Activated CD4-positive, alpha-beta T cell treated with anti-CD3 and anti-CD28 coated beads for 24 hours (primary cell): ENCODE measurements at regions not wholly inside any gene's neighbourhood (a gene's known extent, or its start where the extent isn't known, plus 50 kb on each side); places are given as distances from the start of the nearest gene placed in this dataset.
"Not testable (repeated sequence)": the region's sequence is repeated elsewhere in the genome, so short reads cannot be mapped to it uniquely, and the experiment has no call there.

ENCODE experiments used
- DNase-seq, 2 donors: peaks; one replicate each; pipeline ENCODE4 v3.0.0-alpha.2; 2020; ENCODE audit warnings: low read depth in 2 of 2

DNA sequence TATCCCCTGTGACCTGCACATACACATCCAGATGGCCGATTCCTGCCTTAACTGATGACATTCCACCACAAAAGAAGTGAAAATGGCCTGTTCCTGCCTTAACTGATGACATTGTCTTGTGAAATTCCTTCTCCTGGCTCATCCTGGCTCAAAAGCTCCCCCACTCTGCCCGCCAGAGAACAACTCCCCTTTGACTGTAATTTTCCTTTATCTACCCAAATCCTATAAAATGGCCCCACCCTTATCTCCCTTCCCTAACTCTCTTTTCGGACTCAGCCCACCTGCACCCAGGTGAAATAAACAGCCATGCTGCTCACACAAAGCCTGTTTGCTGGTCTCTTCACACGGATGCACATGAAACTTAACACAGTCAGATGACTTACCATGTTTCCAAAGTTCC, 403.8 kb downstream of the TBC1D32 start:
- DNase-seq: not testable (repeated sequence)

DNA sequence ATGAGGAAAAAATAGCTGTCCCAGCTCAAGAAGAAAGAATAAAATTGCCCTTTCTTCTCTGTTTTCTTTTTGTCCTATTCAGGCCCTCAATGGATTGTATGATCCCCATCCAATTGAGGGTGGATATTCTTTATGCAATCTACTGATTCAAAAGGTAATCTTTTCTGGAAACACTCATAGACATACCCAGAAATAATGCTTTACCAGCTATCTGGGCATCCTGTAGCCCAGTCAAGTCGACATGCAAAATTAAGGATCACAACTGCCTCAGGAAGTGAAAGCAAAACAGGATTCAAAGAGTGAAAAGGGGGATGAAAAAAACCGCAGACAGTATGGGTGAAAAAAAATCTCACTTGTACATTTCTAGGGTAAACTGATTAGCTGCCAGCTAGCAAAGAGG, 410.1 kb downstream of the TBC1D32 start:
- no peak for DNase-seq

DNA sequence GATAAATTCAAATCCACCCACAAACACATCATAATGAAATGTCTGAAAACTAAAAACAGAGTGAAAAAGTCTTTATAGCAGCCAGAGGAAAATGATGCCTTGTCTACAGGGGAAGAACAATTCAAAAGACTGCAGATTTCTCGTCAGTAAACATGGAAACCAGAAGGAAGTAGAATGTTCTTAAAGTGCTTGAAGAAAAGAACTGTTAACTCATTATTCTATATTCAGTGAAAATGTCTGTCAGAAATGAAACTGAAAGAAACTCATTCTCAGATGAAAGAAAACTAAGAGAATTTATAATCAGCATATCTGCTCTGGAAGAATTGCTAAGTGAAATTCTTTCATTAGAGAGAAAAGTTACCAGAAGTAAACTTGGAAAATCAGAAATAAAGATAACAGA, 416.1 kb downstream of the TBC1D32 start:
- no peak for DNase-seq

DNA sequence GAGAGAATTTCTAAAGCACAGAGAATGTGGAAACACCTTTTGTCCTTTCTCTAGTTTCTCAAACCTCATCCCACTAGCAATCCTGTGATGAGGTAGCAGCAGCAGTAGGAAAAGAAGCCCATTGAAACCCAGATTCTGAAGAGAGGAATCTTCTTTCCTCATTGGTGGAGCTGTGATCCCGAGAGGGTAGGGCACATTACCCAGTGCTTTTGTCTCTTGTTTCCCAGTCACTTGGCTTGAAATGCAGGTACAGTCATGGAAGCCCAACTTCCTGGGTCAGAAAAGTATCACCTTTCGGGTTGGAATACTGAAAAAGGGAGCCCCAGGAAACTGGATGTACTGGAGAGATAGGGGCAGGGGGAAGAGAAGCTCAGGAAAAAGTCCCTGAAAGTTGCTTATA, 417.4 kb downstream of the TBC1D32 start:
- DNase-seq: no peak

DNA sequence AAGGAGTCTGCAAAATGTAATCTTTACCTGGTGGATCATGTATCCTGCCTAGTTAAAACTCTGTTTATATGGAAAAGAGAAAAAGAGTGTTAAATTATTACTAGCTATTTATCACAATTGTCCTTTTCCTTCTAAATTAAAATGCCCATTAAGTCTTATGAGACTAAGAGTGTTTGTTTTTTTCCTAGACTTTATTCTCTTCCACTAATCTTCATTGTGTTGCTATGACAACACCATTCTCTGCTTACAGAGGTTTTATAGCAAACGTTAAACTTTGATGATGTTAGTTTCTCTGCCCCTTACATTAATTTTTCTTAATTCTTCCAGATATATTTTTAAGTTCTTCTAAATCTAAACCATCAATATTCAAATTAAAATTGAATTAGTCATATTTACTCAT, 420.8 kb downstream of the TBC1D32 start:
- DNase-seq: no peak

DNA sequence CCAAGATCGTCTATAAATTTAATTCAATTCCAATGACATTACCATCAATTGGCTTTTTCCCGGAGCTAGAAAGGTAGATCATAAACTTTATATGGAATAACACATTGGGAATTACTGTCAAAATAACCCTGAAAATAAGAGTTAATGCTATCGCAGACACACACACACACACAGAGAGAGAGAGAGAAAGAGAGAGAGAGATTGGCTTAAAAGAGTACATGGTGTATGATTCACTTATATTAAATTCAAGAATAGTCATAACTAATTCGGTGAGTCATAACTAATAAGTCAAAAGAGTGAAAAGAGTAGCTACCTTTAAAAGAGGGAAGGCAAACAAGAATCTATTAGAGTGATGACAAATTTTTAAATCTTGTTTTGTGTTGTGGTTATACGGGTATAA, 425.5 kb downstream of the TBC1D32 start:
- no peak for DNase-seq

DNA sequence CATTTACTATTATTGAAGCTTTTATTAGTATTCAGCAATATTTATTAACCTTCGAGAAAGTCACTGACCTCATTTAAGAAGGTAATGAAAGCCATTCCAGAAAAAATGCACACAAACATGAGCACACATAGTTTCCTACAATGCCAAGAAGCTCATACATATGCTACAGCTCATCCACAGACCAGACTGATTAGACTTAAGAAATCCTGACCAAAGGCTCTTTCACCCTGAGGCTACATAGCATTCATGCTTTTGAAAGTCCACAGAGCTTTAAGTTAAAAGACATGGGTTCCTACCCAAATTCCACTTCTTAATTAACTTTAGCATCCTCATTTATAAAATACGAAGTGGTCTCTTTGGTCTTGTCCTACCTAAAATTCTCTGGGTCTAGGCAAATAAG, 430.4 kb downstream of the TBC1D32 start:
- no peak for DNase-seq

DNA sequence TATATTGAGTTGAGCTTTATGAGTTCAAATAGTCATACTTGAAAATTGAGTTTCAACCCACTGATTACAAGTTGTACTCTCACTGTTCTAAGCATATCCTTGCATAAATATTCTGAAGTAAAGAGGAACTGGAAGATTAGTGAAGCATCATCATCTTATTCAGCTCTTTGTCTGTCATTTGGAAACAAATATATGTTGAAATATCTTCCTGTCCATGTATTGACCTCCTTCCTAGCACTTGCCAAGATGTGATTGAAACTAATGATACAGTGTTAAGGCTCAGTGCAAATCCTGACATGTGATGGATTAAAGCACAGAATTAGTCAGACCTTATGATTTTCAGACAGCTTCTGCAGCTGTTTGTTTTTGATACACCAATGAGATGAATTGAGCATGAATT, 434.3 kb downstream of the TBC1D32 start:
- DNase-seq: no peak

DNA sequence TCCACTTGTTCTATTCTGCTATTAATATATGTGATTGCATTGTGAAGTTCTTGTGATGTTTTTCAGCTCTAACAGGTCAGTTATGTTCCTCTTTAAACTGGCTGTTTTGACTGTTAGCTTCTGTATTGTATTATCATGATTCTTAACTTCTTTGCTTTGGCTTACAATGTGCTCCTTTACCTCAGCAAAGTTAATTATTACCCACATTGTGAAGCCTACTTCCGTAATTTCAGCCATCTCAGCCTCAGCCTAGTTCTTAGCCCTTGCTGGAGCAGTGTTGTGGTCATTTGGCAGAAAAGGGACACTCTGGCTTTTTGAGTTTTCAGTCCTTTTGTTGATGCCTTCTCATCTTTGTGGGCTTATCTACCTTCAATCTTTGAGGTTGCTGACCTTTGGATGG, 440.2 kb downstream of the TBC1D32 start:
- DNase-seq: no peak

DNA sequence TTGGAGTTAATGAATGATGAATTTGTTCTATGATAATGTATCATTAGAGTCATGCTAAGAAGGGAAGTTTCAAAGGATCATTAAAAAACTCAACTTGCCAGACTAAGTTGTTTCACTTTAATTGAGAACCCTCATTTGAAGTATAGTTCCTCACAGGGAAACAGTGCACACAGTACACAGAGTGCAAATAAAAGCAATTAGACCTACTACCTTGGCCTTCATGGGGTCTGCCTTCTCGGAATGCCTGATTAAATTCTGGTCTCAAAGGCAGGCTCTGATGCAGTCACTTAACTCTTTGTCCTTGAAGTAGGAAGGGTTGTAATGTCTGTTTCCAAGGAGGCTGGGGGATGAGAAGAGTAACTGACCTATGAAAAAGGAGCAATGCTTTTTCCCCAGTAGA, 457.3 kb downstream of the TBC1D32 start:
- DNase-seq: no peak

DNA sequence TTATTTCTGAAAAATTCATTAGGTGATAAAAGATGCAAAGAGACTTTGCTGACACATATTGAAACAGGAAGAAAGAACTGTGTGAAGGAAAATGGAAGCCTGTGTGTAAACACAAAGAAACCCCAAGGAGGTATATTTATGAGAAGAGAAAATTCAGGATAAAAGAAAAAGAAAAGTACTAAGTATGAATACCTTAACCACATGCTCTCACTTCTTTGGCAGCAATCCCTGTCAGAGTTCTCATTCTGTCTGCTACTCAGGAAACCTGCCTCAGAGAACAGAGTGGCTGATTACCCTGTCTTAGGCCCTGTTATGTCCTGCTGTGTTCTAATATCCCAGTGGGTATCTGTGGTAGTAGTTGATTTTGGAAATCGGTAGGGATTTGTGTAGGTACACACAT, 457.9 kb downstream of the TBC1D32 start:
- DNase-seq: no peak

DNA sequence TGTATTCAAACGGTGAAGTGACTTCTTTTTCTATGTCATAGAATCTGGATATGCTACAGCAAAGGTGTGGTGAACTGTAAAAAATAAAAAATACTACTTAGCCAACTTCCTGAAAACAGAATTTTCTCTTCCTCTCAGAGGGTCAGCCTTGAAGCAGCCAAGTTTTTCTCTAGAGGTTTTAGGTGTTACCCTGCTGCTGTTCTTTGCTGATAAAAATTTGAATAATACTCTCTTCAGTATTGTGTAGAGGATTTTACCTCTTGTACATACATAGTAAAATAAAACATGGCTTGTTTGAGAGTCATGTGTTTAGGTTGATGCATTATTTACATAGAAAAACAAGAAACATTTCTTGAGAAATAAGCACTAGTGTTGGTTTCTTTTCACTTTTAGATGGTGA, 458.4 kb downstream of the TBC1D32 start:
- DNase-seq: no peak

DNA sequence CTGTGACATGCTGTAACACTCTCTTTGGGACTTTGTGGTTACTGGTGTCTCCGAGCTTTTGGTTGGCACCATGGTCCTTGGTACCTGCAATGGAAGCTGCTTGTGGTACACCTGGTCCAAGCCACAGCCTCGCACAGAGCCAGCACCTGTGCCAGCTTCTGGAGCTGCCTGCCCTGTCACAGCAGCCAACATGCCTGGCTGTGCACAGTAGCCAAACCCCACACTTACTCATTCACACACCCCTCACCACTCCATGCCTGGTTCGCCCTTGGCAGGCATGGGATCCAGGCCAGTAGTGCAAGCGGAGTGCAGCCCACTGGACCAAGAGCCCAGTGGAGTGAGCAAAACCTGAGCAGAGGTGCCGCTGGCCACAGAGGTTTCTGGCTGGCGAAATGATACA, 459.9 kb downstream of the TBC1D32 start:
- DNase-seq: no peak

DNA sequence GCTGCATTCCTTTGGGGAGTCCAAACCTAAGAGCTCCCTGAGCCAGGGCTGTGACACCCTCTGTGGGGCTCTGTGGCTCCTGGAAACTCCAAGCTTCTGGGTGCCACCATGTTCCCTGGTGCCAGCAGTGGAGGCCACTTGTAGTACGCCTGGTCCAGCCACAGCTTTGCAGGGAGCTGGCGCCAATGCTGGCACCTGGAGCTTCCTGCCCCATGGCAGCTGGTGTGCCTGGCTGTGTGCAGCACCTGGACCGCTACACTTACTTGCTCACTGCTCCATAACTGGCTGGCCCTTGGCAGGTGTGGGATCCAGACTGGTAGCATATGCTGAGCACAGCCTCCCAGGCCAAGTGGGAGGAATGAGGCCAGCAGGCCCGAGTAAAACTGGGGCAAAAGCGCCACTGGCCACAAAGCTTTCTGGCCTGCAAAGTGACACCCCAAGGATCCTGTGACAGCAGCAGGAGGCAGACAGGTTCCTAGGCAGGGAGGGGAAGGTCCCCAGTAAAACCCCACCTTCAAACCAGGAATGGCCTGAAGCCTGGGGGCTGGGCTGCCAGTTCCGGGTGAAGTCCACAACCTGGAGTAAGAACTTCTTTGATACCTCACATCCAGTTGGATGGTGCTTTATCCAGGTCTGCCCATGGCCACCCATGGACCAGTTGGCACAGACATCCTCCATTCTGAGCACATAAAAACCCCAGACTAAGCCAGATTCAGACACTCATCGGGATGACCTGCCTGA, 461.0 kb downstream of the TBC1D32 start:
- no peak for DNase-seq

DNA sequence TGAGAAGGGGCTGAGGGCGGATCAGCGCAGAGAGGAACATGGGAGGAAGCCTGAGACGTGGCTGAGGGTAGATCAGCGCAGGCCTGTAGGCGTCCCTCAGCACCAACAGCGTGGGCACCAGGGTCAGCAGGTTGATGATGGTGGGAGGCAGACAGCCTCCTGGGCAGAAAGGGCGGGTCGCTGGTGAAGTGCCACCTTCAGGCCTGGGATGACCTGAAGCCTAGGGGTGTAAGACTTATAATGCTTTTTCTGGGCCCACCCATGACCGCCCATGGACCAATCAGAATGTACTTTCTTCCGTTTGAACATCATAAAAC, 462.1 kb downstream of the TBC1D32 start:
- no peak for DNase-seq

DNA sequence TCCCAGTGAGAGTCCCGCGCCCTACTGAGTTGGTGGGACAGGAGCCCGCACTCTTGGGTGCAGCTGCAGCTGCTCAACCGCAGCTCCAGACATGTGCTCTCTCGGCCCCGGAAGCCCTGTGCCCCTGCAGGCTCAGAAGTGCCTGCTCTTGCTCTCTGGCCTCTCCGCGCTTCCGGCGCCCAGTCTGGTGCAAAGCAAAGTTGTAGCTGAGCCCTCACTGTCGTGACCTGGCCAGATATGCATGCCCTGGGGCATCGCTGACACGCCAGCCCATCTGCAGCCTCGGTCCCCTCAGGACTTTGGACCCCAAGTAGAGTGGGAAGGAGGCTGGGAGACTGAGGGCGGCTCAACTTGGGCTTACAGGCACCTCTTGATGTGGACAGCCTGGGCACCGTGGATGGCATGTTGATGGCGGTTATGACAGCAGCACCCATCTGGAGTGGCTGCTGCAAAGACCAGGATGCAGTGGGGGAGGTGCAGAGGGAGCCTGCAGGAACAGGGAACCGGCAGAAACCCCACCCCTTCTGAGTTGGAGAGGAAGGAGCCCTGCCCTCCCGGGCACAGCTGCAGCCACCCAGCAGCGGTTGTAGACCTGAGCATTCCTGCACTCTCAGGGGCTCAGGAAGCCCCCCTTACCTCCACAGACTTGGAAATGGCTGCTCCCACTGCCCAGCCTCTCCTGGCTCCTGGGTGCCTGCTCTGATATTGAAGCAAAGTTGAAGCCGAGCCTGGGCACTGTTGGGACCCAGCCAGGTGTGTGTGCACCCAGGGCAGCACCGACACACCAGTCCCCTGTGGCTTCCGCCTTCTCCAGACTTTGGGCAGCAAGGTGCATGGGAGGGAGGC, 462.6 kb downstream of the TBC1D32 start:
- DNase-seq: no peak

DNA sequence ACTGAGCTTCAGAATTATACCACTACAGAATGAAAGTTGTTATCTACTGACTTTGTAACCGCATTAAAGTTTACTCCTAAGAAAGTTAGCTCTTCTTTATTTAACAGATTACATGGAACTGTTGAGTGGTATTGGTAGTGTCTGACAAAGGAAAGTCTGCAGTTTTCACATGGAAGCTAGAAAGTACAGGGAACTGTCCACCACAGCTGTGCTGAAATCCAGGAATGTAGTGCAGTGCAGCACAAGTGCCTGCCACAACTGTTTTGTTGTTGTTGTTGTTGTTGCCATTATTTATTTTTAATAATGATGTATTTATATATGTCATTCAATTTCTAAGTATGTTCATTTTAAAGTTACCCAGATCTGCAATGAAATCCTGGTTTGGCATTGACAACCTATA, 464.9 kb downstream of the TBC1D32 start:
- DNase-seq: no peak

DNA sequence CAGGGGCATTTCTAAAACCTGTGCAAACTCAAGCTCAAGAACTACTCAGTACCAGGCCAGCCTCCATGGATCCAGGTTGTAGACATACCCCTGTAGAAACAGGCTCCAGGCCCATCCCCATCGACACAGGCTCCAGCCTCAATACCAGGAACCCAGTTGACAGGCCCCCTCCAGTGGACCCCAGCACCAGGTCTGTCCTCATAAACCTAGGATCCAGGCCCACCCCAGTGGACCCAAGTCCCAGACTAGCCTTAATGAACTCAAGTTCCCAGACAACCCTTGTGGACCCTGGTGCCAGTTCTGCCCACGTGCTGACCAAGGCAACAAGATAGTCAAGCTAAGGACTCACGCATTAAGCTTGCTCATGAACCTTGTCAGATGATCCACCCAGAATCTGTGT, 476.9 kb downstream of the TBC1D32 start:
- no peak for DNase-seq

DNA sequence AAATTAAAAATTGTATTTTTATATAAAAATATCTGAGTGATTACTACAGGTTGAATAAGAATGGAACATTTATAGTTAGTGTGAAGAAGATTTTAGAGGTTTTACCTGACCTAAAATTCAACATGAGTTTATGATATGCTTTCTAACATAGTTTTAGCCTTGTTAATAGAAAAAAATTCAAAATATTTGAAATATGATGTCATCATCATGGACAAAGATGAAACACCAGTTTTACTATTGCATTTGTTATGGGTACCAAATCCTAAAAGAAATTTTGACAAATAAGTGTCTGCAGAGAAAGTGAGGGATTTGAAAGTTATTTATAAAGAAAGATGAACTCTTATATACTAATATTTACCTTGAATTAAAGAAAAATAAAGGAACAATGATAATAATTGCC, 479.7 kb downstream of the TBC1D32 start:
- no peak for DNase-seq

DNA sequence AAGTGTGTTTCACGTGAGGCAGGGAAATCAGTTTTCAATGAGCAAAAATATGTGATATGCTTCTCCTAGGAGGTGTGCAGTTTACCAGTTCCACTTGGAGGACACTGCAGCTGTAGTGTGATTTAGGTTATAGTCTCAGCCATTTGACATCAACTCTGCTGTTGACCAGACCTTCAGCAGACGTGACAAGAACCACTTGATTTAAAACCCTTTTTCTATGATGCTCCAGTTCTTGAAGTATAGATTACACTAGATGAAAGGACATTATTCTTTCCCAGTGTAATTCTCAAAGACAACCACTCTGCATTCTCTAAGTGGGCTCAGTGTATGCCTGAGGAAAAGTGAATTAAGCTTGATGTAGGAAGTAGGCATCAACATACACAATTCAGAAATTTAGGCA, 480.8 kb downstream of the TBC1D32 start:
- no peak for DNase-seq

DNA sequence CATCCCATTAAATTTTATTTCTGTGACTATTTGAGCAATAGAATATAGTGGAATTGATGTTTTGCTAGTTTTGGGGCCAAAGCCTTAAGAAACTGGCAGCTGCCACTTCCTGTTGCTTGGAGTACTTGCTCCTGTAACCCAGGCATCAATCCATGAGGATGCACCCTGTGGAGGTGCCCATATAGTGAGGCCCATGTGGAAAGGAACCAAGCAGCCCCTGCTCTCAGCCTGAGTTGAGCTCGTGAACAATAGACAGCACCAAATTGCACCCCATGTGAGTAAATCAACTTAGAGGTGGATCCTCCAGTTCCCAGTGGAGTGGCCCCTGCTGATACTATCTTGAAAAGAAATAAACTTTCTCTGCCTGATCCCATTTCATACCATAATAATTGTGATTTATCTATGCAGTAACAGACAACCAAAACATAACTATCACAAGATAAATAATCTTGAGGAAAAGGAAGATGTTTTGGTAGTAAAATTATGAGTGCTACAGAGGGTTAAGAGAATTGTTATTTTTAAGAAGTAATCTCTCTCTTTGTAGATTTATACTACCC, 481.9 kb downstream of the TBC1D32 start:
- no peak for DNase-seq

DNA sequence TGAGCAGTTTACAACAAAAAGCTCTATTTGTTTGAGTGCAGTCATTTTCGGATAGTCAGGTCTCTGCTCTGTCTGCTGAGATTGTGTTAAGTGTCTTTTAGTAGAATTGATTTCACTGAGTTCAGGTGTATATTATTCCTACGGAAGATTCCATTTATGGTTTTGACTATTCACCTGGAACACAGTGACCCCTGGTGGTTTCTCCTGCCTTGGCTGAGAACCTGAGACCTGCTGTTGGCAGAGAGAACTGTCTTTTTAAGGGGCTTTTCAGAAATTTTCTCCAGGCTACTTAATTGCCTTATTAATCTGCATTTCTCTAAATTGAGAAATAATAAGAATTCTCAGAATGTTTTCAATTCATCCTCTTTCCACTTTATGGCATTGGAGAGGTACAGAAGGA, 508.0 kb downstream of the TBC1D32 start:
- no peak for DNase-seq

DNA sequence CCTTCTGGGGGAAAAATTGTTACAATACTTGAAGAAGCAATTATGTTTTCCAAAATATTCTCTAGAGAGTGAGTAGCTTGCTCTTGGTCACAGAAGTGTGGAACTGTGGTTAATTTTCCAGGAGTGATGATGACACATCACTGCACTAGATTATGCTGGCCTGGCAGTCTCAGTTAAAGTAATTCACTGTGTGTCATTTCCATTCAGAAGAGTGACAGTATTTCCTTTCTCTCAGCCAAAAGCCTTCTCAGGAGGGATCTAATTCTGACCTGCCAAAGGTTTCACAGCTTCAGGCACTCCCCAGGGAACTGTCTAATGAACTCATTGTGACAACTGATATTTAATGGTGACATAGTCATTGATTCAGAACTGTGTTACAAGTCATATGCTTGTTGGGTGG, 517.5 kb downstream of the TBC1D32 start:
- no peak for DNase-seq
